Right lung (tissue), 2 donors: ENCODE measurements at regions not wholly inside any gene's neighbourhood (a gene's known extent, or its start where the extent isn't known, plus 50 kb on each side); places are given as distances from the start of the nearest gene placed in this dataset.
"Not testable (repeated sequence)": the region's sequence is repeated elsewhere in the genome, so short reads cannot be mapped to it uniquely, and the experiment has no call there.

Experiments
- DNase-seq, 2 donors: peaks; one replicate each; pipeline ENCODE4 v3.0.0-alpha.2; 2013

DNA sequence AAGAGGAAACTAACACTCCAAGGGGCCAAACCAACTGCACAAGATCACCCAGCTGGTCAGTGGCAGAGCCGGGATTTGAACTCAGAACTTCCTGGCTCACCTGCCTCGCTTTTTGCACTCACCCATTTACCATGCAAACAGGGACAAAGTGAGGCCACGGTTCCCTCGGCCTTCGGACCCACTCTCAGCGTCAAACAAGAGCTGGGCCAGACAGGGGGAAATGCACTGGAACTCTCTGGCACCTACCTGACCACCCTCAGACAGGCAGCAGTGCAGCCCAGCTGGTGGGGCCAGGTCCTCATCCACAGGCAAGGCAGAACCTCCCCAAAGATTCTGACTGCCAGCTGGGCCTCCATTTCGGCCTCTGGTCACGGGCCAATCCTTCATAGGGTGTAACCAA is 93.7 kb upstream of the SRSF6 start:
- DNase-seq: no peak

- no peak for DNase-seq
Measured at GRCh38 chr20:43363506-43363905, 94.2 kb upstream of the SRSF6 start.

- no peak for DNase-seq
Measured at GRCh38 chr20:43361526-43361925, 96.2 kb upstream of the SRSF6 start.

DNA sequence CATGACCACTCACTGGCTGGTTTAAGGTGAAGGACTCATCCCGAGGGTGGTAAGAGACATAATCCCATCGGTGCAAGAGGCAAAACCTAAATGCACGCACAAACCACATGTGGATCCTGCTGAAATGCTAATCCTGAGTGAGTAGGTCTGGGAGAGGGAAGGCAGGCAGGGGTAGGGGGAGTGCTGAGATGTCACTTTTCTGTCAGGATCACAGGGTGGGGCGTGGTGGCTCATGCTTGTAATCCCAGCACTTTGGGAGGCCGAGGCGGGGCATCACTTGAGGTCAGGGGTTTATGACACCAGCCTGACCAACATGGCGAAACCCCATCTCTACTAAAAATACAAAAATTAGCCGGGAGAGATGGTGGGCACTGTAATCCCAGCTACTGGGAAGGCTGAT is 97.7 kb upstream of the SRSF6 start:
- no peak for DNase-seq

- no peak for DNase-seq
Measured at GRCh38 chr20:43358811-43359210, 98.9 kb upstream of the SRSF6 start.

- no peak for DNase-seq
Measured at GRCh38 chr20:43357352-43357751, 100.3 kb upstream of the SRSF6 start.

GRCh38 chr20:43355610-43356009 is 102.1 kb upstream of the SRSF6 start:
- DNase-seq: no peak

GRCh38 chr20:43352996-43353395 is 104.7 kb upstream of the SRSF6 start:
- no peak for DNase-seq

DNA sequence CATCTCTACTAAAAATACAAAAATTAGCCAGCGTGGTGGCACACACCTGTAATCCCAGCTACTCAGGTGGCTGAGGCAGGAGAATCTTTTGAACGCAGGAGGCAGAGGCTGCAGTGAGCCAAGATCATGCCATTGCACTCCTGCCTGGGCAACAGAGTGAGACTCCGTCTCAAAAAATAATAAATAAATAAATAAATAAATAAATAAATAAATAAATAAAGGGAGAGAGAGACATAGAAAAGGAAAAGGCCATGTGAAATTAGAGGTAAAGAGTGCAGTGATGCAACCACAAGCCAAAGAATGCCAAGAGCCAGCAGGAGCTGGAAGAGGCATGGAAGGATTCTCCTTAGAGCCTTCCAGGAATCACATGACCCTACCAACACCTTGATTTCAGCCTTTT is 107.0 kb upstream of the SRSF6 start:
- not testable (repeated sequence) for DNase-seq

GRCh38 chr20:43349841-43350240 is 107.9 kb upstream of the SRSF6 start:
- no peak for DNase-seq

- not testable (repeated sequence) for DNase-seq
Measured at GRCh38 chr20:43347839-43348238, 109.9 kb upstream of the SRSF6 start.

DNA sequence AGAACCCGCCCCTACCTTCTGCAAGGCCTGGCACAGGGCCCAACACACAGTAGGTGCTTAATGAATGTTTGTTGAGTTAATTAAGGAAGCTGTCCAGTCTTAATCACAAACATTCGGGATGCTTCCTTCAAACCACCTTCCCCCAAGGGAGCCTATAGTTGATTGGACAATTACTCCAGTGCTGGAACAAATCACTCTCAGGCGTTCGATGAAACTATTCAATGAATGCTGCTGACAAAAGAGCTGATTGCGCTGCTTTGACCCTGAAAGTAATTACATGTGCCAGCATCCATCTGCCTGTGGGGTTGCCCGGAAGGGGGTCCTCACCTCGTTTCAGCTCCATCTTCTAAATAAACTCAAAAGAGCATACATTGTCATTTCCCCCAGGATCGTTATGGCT is 112.0 kb upstream of the SRSF6 start:
- no peak for DNase-seq

DNA sequence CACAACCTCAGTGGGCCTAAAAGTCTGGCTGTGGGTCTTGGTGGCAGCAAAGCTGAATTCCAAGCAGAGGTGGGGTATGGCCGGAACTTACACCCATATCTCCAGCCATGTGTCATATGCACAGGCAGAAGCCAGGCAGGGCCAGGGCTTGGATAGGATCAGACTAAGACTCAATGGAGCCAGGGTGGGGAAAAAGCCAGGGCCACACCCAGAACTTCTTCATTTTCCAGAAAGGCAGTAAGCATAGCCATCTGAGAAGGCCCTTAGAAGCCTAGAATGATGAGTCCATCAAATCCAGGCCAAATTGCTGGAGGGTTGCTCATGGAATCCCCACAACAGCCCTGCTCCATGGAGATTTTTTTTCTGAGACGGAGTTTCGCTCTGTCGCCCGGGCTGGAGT is 116.2 kb upstream of the SRSF6 start:
- no peak for DNase-seq

- no peak for DNase-seq
Measured at GRCh38 chr20:43337036-43337435, 120.7 kb upstream of the SRSF6 start.

- no peak for DNase-seq
Measured at GRCh38 chr20:43334080-43334479, 123.6 kb upstream of the SRSF6 start.

DNA sequence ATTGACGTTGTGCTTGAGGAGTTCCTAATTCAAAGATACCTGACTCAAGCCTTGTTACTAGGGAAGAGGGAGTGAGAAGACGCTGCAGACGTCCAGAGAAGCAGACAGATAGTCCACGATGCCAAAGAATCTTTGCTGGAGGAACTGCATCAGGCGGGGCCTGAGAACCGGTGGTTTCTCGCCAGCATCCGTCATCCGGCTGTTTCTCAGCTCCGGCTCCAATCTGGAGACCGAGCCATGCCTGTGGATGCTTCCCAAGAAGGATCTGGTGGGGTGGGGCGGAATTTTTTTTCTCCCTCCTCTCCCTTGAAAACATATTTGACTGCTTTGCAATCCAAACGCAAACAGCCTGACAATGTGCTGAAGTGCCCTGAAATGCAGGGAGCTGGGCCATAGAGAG is 125.8 kb upstream of the SRSF6 start:
- no peak for DNase-seq

DNA sequence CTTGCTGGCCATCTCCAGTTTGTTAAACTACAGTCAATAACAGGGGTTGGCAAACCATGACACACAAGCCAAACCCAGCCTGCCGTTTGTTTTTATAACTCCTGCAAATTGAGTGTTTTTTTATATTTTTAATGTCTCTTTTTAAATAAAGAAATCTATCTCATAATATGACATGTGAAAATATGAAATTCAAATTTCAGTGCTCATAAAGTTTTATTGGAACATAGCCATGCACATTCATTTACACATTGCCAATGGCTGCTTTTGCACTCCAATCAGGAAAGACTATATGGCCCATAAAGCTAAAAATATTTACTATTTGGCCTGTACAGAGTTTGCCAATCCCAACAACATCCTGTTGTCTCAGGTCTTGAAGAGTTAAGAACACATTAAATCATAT is 129.0 kb upstream of the SRSF6 start:
- DNase-seq: no peak

DNA sequence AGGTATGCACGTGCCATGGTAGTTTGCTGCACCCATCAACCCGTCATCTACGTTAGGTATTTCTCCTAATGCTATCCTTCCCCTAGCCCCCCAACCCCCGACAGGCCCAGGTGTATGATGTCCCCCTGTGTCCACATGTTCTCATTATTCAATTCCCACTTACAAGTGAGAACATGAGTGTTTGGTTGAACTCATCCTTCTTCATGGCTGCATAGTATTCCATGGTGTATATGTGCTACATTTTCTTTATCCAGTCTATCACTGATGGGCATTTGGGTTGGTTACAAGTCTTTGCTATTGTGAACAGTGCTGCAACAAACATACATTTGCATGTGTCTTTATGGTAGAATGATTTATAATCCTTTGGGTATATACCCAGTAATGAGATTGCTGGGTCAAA is 130.5 kb upstream of the SRSF6 start:
- not testable (repeated sequence) for DNase-seq

DNA sequence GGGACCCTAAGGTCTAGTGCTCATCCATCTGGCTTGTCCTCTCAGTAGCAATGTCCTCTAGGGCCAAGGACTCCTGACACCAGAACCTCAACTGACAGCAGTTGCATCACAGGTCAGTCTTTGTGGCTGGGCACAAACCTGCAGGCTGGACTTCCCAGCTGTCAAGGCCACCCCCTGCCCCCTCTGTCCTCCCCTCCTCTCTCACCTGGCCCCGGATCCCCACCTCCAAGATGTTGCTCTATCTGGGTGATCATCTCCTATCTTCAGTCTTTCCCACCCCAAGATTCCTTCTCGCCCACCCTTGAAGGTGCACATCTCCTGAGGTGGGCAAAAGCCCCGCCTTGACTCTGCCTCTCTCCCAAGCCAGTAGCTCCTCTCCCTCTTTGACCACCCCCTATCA is 131.8 kb upstream of the SRSF6 start:
- no peak for DNase-seq

GRCh38 chr20:43323592-43323991 is 133.9 kb upstream of the PTPRT start:
- no peak for DNase-seq

GRCh38 chr20:43322851-43323250 is 133.1 kb upstream of the PTPRT start:
- DNase-seq: no peak

DNA sequence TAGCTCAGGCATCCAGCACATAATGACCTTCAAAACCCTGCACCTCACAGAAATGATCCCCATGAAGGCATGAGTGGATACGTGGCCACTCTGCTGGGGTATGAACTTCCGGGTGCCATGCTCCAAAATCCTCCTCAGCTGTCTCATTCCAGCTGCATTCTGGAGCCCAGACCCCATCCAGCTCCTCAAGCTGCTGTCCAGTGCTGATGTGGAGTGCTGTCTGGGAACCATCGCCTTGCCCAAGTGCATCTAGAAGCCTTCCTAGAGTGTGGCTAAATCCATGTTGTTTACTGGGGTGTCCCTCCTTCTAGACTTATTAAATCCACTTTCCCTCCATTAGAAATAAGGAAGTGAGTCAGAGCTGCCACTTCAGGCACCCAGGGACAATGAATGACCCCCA is 130.8 kb upstream of the PTPRT start:
- no peak for DNase-seq

GRCh38 chr20:43318755-43319297 is 129.1 kb upstream of the PTPRT start:
- no peak for DNase-seq

DNA sequence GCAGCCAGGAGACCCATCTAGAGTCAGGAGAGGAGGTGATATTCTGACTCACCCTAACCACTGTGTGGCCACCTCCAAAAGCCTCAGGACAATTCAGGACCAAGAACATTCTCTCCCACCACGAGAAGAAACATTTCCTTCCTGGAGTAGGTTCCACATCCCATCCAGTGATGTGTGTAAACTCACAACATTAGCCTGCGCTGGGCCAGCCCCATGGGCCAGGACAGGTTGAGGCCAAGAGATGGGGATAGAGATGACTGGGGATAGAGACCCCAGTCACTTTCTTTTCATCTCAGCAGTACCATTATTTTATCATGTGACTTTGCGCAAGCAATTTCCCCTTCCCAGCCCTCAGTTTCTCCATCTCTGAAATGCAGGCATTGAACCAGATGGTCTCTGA is 126.6 kb upstream of the PTPRT start:
- DNase-seq: no peak

GRCh38 chr20:43309266-43309665 is 119.6 kb upstream of the PTPRT start:
- DNase-seq: no peak
